Omental fat pad (tissue), 3 donors: ENCODE measurements at regions not wholly inside any gene's neighbourhood (a gene's known extent, or its start where the extent isn't known, plus 50 kb on each side); places are given as distances from the start of the nearest gene placed in this dataset.

ENCODE experiments used
- ATAC-seq: fragments of 150-250 bp; one replicate; pipeline ENCODE4 v1.9.1; 2016; ENCODE audit warnings: mild to moderate bottlenecking, moderate library complexity; ENCODE audit not compliant: low FRiP score
- DNase-seq: peaks from one replicate; pipeline ENCODE4 v3.0.0-alpha.2; 2019; ENCODE audit warnings: low spot score
- CTCF ChIP-seq, 3 donors: fragments of 450-650 bp; IDR thresholded peaks; one replicate each; pipeline ENCODE4 v1.5.1; 2016 to 2017; ENCODE audit warnings: antibody characterized with exemption in 3 of 3, mild to moderate bottlenecking in 3 of 3, moderate library complexity in 2 of 3

GRCh38 chr3:87798567-87798947, 260.2 kb downstream of the CGGBP1 start:
- DNase-seq = no peak
- TF ChIP-seq CTCF (IDR thresholded peaks at IDR 0.05) = no peak
- peak; percentile 23 for ATAC-seq

- ATAC-seq (no peak), DNase-seq (no peak)
- no peak for TF ChIP-seq CTCF (IDR thresholded peaks at IDR 0.05)
These were observed 260.8 kb downstream of the CGGBP1 start for GRCh38 chr3:87797872-87798566.

GRCh38 chr3:87796843-87797185, 262.0 kb downstream of the CGGBP1 start:
- ATAC-seq (no peak), DNase-seq (no peak)
- no peak for TF ChIP-seq CTCF (IDR thresholded peaks at IDR 0.05)

GRCh38 chr3:87796137-87796842, 262.5 kb downstream of the CGGBP1 start:
- no peak for ATAC-seq
- no peak for TF ChIP-seq CTCF (IDR thresholded peaks at IDR 0.05)
- DNase-seq = no peak

- no peak for TF ChIP-seq CTCF (IDR thresholded peaks at IDR 0.05)
- no peak for DNase-seq
- ATAC-seq = no peak
These were observed 263.1 kb downstream of the CGGBP1 start for GRCh38 chr3:87795701-87796100.

- ATAC-seq (no peak), DNase-seq (no peak)
- TF ChIP-seq CTCF (IDR thresholded peaks at IDR 0.05) = no peak
These were observed 265.4 kb downstream of the CGGBP1 start for GRCh38 chr3:87793337-87793877.
